Gastrocnemius medialis (tissue), 4 donors: ENCODE measurements at regions not wholly inside any gene's neighbourhood (a gene's known extent, or its start where the extent isn't known, plus 50 kb on each side); places are given as distances from the start of the nearest gene placed in this dataset.

Experiments
- ATAC-seq, 2 donors: fragments of 150-250 bp; one replicate each; pipeline ENCODE4 v1.9.1; 2016
- DNase-seq, 2 donors: peaks; one replicate each; pipeline ENCODE4 v3.0.0-alpha.2; 2019
- H3K27ac ChIP-seq, 4 donors: fragments of 200-600 bp; sonication (generic); 1 replicate in 1 of 4; 2 replicates in 3 of 4; pipeline ENCODE4 v1.5.1; 2016 to 2018; ENCODE audit warnings: mild to moderate bottlenecking in 2 of 4, moderate library complexity in 1 of 4
- H3K27me3 ChIP-seq, 3 donors: fragments of 200-600 bp; sonication (generic) in 2 of 3; 1 replicate in 1 of 3; 2 replicates in 2 of 3; pipeline versions ENCODE4 v1.5.1 to v1.6.0; 2016 to 2019; ENCODE audit warnings: mild to moderate bottlenecking in 1 of 3, moderate library complexity in 1 of 3
- H3K36me3 ChIP-seq, 2 donors: fragments of 200-600 bp; sonication (generic) in 1 of 2; one replicate each; pipeline ENCODE4 v1.5.1; 2017 to 2018
- H3K4me1 ChIP-seq, 2 donors: fragments of 200-600 bp; sonication (generic) in 1 of 2; one replicate each; pipeline ENCODE4 v1.5.1; 2016 to 2017; ENCODE audit warnings: mild to moderate bottlenecking in 2 of 2
- H3K4me3 ChIP-seq, 4 donors: fragments of 200-600 bp; sonication (generic) in 3 of 4; 1 replicate in 1 of 4; 2 replicates in 3 of 4; pipeline ENCODE4 v1.5.1; 2016 to 2019; ENCODE audit warnings: mild to moderate bottlenecking in 2 of 4
- H3K9me3 ChIP-seq, 3 donors: fragments of 200-600 bp; sonication (generic) in 2 of 3; 1 replicate in 1 of 3; 2 replicates in 2 of 3; pipeline ENCODE4 v1.5.1; 2016 to 2019
- POLR2A ChIP-seq, 2 donors: fragments of 450-650 bp; IDR thresholded peaks; one replicate each; pipeline ENCODE4 v1.6.1; 2017; ENCODE audit warnings: antibody characterized with exemption in 2 of 2, mild to moderate bottlenecking in 2 of 2, moderate library complexity in 2 of 2
- in situ Hi-C, 4 donors: fragments of 200-750 bp; cut with MboI; loops; one replicate each; pipeline versions ENCODE4 v1.15.0 to v1.8.0; 2017; ENCODE audit warnings: low sequenced_read_pairs in 4 of 4
- intact Hi-C: fragments of 100-400 bp; cut with DNase I; formaldehyde crosslinking; loops from one replicate; pipeline ENCODE4 v1.15.1; 2023; ENCODE audit warnings: low total_unique reads
- TF ChIP-seq, protein P1 (sequence below), 5 experiments: fragments of 450-650 bp in 3 of 5; fragments of 200-600 bp in 2 of 5; sonication (generic) in 2 of 5; IDR thresholded peaks in 4 of 5; conservative IDR thresholded peaks in 1 of 5; 1 replicate in 4 of 5; 2 replicates in 1 of 5; pipeline ENCODE4 v1.5.1; 2016 to 2019; ENCODE audit warnings: antibody characterized with exemption in 5 of 5, mild to moderate bottlenecking in 3 of 5, moderate library complexity in 3 of 5

DNA sequence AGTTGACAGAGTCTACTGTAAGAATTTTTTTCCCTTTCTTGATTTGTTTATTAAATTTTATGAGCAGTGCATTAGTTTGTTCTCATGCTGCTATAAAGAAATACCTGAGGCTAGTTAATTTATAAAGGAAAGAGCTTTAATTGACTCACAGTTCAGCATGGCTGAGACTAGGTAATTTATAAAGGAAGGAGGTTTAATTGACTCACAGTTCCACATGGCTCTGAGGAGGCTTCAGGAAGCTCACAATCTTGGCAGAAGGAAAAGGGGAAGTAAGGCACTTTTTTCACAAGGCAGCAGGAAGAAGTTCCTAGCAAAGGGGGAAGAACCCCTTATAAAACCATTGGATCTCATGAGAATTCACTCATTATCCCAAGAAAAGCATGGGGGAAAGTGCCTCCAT, 191.4 kb upstream of the VRK2 start:
- H3K27me3 ChIP-seq = no peaks in the 10 kb centered on the region
- in situ Hi-C loops = no loop called here

DNA sequence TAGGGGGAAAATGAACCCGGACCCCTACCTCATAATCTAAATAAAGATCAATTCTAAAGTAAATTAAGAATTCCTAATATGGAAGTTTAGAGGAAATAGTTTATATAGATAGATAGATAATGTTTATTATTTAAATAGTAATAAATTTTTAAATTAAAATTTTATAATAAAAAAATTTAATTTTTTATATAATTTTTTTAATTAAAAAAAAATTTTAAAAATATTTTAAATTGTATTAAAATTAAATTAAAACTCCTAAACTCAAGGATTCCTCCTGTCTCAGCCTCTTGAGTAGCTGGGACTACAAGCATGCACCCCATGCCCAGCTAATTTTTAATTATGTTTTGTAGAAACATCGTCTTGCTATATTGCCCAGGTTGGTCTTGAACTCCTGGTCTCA, 186.9 kb upstream of the VRK2 start:
- H3K4me3 ChIP-seq = no peak overlapping the region
- H3K4me1 ChIP-seq = no peaks in the 10 kb centered on the region
- H3K27me3 ChIP-seq = no peaks in the 10 kb centered on the region
- no peak for DNase-seq
- in situ Hi-C loops (no loop called here), intact Hi-C loops (no loop called here)
- no peaks in the 10 kb centered on the region for H3K36me3 ChIP-seq
- no peak for TF ChIP-seq POLR2A (IDR thresholded peaks at IDR 0.05)
- ATAC-seq = no peak
- H3K27ac ChIP-seq = no peak overlapping the region
- no peaks in the 10 kb centered on the region for H3K9me3 ChIP-seq

More for the DNA sequence above, 191.4 kb upstream of the VRK2 start:
- no peak overlapping the region for H3K27ac ChIP-seq
- no peak for TF ChIP-seq POLR2A (IDR thresholded peaks at IDR 0.05)
- TF ChIP-seq, protein P1, sequence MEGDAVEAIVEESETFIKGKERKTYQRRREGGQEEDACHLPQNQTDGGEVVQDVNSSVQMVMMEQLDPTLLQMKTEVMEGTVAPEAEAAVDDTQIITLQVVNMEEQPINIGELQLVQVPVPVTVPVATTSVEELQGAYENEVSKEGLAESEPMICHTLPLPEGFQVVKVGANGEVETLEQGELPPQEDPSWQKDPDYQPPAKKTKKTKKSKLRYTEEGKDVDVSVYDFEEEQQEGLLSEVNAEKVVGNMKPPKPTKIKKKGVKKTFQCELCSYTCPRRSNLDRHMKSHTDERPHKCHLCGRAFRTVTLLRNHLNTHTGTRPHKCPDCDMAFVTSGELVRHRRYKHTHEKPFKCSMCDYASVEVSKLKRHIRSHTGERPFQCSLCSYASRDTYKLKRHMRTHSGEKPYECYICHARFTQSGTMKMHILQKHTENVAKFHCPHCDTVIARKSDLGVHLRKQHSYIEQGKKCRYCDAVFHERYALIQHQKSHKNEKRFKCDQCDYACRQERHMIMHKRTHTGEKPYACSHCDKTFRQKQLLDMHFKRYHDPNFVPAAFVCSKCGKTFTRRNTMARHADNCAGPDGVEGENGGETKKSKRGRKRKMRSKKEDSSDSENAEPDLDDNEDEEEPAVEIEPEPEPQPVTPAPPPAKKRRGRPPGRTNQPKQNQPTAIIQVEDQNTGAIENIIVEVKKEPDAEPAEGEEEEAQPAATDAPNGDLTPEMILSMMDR (IDR thresholded peaks at IDR 0.05 in 4 of 5, conservative IDR thresholded peaks at IDR 0.05 in 1 of 5) = no peak
- ATAC-seq (no peak), DNase-seq (no peak)
- no peaks in the 10 kb centered on the region for H3K9me3 ChIP-seq
- no peaks in the 10 kb centered on the region for H3K36me3 ChIP-seq
- no peaks in the 10 kb centered on the region for H3K4me1 ChIP-seq
- intact Hi-C loops = no loop called here
- H3K4me3 ChIP-seq = no peak overlapping the region

DNA sequence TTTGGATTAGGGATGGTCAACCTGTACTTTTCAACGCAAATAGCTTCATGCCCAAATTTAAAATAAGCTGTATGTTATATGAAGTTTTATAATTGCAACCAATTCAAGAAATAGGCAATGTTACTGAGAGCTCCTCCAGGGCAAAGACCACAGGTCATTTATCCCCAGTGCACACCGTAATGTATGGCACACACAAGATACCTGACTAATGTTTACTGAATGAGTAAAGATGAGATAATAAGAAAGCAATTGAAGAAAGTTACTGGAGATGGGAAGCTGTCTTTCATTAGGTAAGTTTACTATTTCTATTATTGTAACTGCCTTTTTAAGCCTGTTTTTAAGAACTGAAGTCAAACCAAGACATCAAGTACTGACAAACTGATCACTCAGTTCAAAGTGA, 184.5 kb upstream of the VRK2 start:
- no peaks in the 10 kb centered on the region for H3K9me3 ChIP-seq
- TF ChIP-seq, protein P1 (IDR thresholded peaks at IDR 0.05 in 4 of 5, conservative IDR thresholded peaks at IDR 0.05 in 1 of 5) = no peak
- TF ChIP-seq POLR2A (IDR thresholded peaks at IDR 0.05) = no peak
- H3K36me3 ChIP-seq = no peaks in the 10 kb centered on the region
- DNase-seq (no peak), ATAC-seq (no peak)
- intact Hi-C loops = no loop called here
- no peaks in the 10 kb centered on the region for H3K4me1 ChIP-seq
- H3K27ac ChIP-seq = no peak overlapping the region
- no peaks in the 10 kb centered on the region for H3K27me3 ChIP-seq
- in situ Hi-C loops = no loop called here
- H3K4me3 ChIP-seq = no peak overlapping the region

DNA sequence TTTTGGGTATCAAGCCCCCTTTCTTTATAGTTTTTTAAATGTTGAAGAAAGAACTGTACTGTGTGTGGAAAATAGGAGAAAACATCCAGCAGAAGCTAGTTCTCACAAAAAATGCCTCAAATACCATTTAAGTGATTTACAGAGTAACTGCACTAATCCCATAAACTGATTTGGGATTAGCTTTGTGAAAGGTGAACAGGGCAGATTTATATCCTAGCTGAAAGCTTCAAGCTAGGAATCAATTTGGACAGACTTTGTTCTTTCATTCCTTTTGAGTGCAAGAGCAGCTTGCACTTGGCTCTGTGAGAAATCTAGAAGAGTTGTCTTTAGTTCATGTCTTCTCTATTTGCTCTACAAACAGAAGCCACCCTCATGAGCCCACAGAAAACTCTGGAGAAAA, 183.9 kb upstream of the VRK2 start:
- no peaks in the 10 kb centered on the region for H3K4me1 ChIP-seq
- no peaks in the 10 kb centered on the region for H3K27me3 ChIP-seq
- no peak for DNase-seq
- no peak overlapping the region for H3K4me3 ChIP-seq
- TF ChIP-seq, protein P1 (IDR thresholded peaks at IDR 0.05 in 4 of 5, conservative IDR thresholded peaks at IDR 0.05 in 1 of 5) = no peak
- TF ChIP-seq POLR2A (IDR thresholded peaks at IDR 0.05) = no peak
- intact Hi-C loops = no loop called here
- no peaks in the 10 kb centered on the region for H3K9me3 ChIP-seq
- in situ Hi-C loops = no loop called here
- ATAC-seq = no peak
- no peaks in the 10 kb centered on the region for H3K36me3 ChIP-seq
- H3K27ac ChIP-seq = no peak overlapping the region

DNA sequence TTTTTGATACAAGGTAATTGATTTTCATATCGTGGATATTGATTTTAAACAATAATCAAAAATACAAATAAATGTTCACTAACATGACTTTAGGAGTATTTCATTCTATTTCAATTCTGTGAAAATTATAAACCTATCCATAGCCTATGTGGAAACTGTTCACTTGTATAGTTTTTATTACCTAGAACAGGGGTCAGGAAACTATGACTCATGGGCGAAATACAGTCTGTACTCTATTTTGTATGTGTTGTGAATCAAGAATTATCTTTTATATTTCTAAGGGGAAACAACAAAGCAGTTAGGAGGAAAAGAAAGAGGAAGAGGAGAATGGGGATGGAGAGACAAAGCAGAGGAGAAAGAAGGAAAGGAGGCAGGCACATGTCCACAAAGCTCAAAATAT, 181.7 kb upstream of the VRK2 start:
- H3K27me3 ChIP-seq = no peaks in the 10 kb centered on the region
- TF ChIP-seq POLR2A (IDR thresholded peaks at IDR 0.05) = no peak
- TF ChIP-seq, protein P1 (IDR thresholded peaks at IDR 0.05 in 4 of 5, conservative IDR thresholded peaks at IDR 0.05 in 1 of 5) = no peak
- no peaks in the 10 kb centered on the region for H3K9me3 ChIP-seq
- no peaks in the 10 kb centered on the region for H3K36me3 ChIP-seq
- DNase-seq (no peak), ATAC-seq (no peak)
- H3K4me1 ChIP-seq = no peaks in the 10 kb centered on the region
- no peak overlapping the region for H3K4me3 ChIP-seq
- intact Hi-C loops = no loop called here
- H3K27ac ChIP-seq = no peak overlapping the region
- in situ Hi-C loops = no loop called here
